PC-3 (cell line): ENCODE measurements at regions not wholly inside any gene's neighbourhood (a gene's known extent, or its start where the extent isn't known, plus 50 kb on each side); places are given as distances from the start of the nearest gene placed in this dataset.

Source experiments
- ATAC-seq: fragments of 200-7000 bp; cut with Tn5 transposase; 2 replicates; pipeline ENCODE4 v1.9.1; 2020; ENCODE audit warnings: mild to moderate bottlenecking, moderate library complexity
- BruUV-seq: library from RNA; stranded (reverse); fragments of 400-500 nt; replicated peaks from 2 replicates; lab custom pipeline; 2021; lab: Mats Ljungman, UMichigan
- CTCF ChIA-PET: fragments of 300-600 bp; sonication (Branson Sonifier 250); formaldehyde crosslinking; loops from one replicate; lab custom pipeline; 2022; ENCODE audit warnings: antibody characterized with exemption; lab: Charles Lee
- POLR2A ChIA-PET: fragments of 300-600 bp; sonication (Branson Sonifier 250); formaldehyde crosslinking; loops from one replicate; lab custom pipeline; 2022; ENCODE audit warnings: antibody characterized with exemption; ENCODE audit not compliant: unreplicated experiment; lab: Charles Lee
- DNase-seq: peaks from one replicate; pipeline ENCODE4 v3.0.0-alpha.2; 2015
- H2AFZ ChIP-seq: fragments of 300-600 bp; sonication (generic); 2 replicates; pipeline ENCODE4 v1.6.0; 2016; ENCODE audit warnings: antibody characterized with exemption, low read length
- H3F3A ChIP-seq: fragments of 300-600 bp; sonication (generic); one replicate; pipeline ENCODE4 v1.6.0; 2017; ENCODE audit warnings: antibody characterized with exemption, low read length, control low read depth, mild to moderate bottlenecking; ENCODE audit not compliant: unreplicated experiment
- H3K27ac ChIP-seq: fragments of 300-600 bp; sonication (generic); 2 replicates; pipeline ENCODE4 v1.5.1; 2016; ENCODE audit warnings: mild to moderate bottlenecking, low read length
- H3K27me3 ChIP-seq: fragments of 300-600 bp; sonication (generic); 2 replicates; pipeline ENCODE4 v1.6.1; 2016; ENCODE audit warnings: low read length, mixed read lengths
- H3K36me3 ChIP-seq: fragments of 300-600 bp; sonication (generic); 2 replicates; pipeline ENCODE4 v1.6.1; 2016; ENCODE audit warnings: low read depth, mixed run types, low read length, mixed read lengths
- H3K4me1 ChIP-seq: fragments of 300-600 bp; sonication (generic); 2 replicates; pipeline ENCODE4 v1.5.1; 2016; ENCODE audit warnings: low read length; ENCODE audit not compliant: insufficient read depth
- H3K4me2 ChIP-seq: fragments of 300-600 bp; sonication (generic); 2 replicates; pipeline ENCODE4 v1.6.0; 2016; ENCODE audit warnings: low read length
- H3K4me3 ChIP-seq: fragments of 300-600 bp; sonication (generic); 2 replicates; pipeline ENCODE4 v1.5.1; 2016; ENCODE audit warnings: mild to moderate bottlenecking, low read length, mixed read lengths
- H3K79me2 ChIP-seq: fragments of 300-600 bp; sonication (generic); 2 replicates; pipeline ENCODE4 v1.6.1; 2017; ENCODE audit warnings: low read length, mixed read lengths
- H3K9ac ChIP-seq: fragments of 300-600 bp; sonication (generic); 2 replicates; pipeline ENCODE4 v1.6.0; 2016; ENCODE audit warnings: mild to moderate bottlenecking, low read length
- H3K9me2 ChIP-seq: fragments of 300-600 bp; sonication (generic); replicated peaks from 2 replicates; pipeline ENCODE4 v1.6.1; 2016; ENCODE audit warnings: mixed run types, low read length, mixed read lengths
- H3K9me3 ChIP-seq: fragments of 300-600 bp; sonication (generic); 2 replicates; pipeline ENCODE4 v1.6.1; 2016; ENCODE audit warnings: low read length, mixed read lengths
- H4K20me1 ChIP-seq: fragments of 300-600 bp; sonication (generic); 2 replicates; pipeline ENCODE4 v1.6.1; 2016; ENCODE audit warnings: low read length, mixed read lengths
- CTCF ChIP-seq: fragments of 300-600 bp; sonication (generic); conservative IDR thresholded peaks from 2 replicates; pipeline ENCODE4 v1.5.1; 2017; ENCODE audit warnings: antibody characterized with exemption, low read depth, mild to moderate bottlenecking, low read length
- EZH2 ChIP-seq: fragments of 300-600 bp; sonication (generic); IDR thresholded peaks from one replicate; pipeline ENCODE4 v1.6.1; 2017; ENCODE audit warnings: antibody characterized with exemption, mild to moderate bottlenecking, low read length; ENCODE audit not compliant: unreplicated experiment
- EZH2phosphoT487 ChIP-seq: fragments of 300-600 bp; sonication (generic); IDR thresholded peaks from 2 replicates; pipeline ENCODE4 v1.6.1; 2018; ENCODE audit warnings: mild to moderate bottlenecking, antibody characterized with exemption, low read length, borderline replicate concordance
- intact Hi-C: fragments of 100-400 bp; cut with micrococcal nuclease; formaldehyde crosslinking; loops from 2 replicates; pipeline ENCODE4 v1.9.0; 2023

- H3K79me2 ChIP-seq: no peaks in the 10 kb centered on the region
- H3K9me2 ChIP-seq: no peaks in the 10 kb centered on the region
- no peak for ATAC-seq
- H3K27ac ChIP-seq: no peak overlapping the region
- no peak overlapping the region for H3K9ac ChIP-seq
- H3K4me3 ChIP-seq: no peak overlapping the region
- H3K4me2 ChIP-seq: no peak overlapping the region
- ChIA-PET CTCF (no interaction called here), POLR2A (interaction anchor here (0.7 kb wide), 1 partner anchor 20 kb away, joined by 4 read pairs; no protein-coding TSS in a partner anchor)
- no peaks in the 10 kb centered on the region for H3F3A ChIP-seq
- BruUV-seq: no TSS peak
- no peaks in the 10 kb centered on the region for H3K27me3 ChIP-seq
- peaks cover 4% of the 10 kb centered on the region; the same call in 1 of the 2 replicates for H3K9me3 ChIP-seq
- H3K36me3 ChIP-seq: no peaks in the 10 kb centered on the region
- intact Hi-C loops: no loop called here
- DNase-seq: no peak
- no peak overlapping the region for H2AFZ ChIP-seq
- TF ChIP-seq EZH2phosphoT487 (no peak), EZH2 (no peak), CTCF (no peak)
- H4K20me1 ChIP-seq: no peaks in the 10 kb centered on the region
- H3K4me1 ChIP-seq: no peaks in the 10 kb centered on the region
Measured at GRCh38 chr12:118853634-118854033, 127.7 kb upstream of the SRRM4 start.

GRCh38 chr12:118855858-118856257 is 125.5 kb upstream of the SRRM4 start:
- ChIA-PET POLR2A (no interaction called here), CTCF (no interaction called here)
- Histone ChIP-seq H3K4me3 (no peak overlapping the region), H2AFZ (no peak overlapping the region), H3K27me3 (no peaks in the 10 kb centered on the region), H3K27ac (no peak overlapping the region), H3K9ac (no peak overlapping the region), H3F3A (no peaks in the 10 kb centered on the region), H3K4me2 (no peak overlapping the region), H3K9me3 (peaks cover 4% of the 10 kb centered on the region; the same call in 1 of the 2 replicates), H3K4me1 (no peaks in the 10 kb centered on the region), H3K9me2 (no peaks in the 10 kb centered on the region), H4K20me1 (no peaks in the 10 kb centered on the region), H3K36me3 (no peaks in the 10 kb centered on the region), H3K79me2 (no peaks in the 10 kb centered on the region)
- no TSS peak for BruUV-seq
- TF ChIP-seq EZH2 (no peak), EZH2phosphoT487 (no peak), CTCF (no peak)
- DNase-seq (no peak), ATAC-seq (no peak)
- intact Hi-C loops: no loop called here

GRCh38 chr12:118866346-118866745 is 115.0 kb upstream of the SRRM4 start:
- BruUV-seq: no TSS peak
- Histone ChIP-seq H2AFZ (no peak overlapping the region), H3K4me2 (no peak overlapping the region), H3F3A (no peaks in the 10 kb centered on the region), H4K20me1 (no peaks in the 10 kb centered on the region), H3K27me3 (peaks cover 13% of the 10 kb centered on the region; the same call in 1 of the 2 replicates), H3K36me3 (no peaks in the 10 kb centered on the region), H3K4me3 (no peak overlapping the region), H3K9ac (no peak overlapping the region), H3K4me1 (no peaks in the 10 kb centered on the region), H3K27ac (no peak overlapping the region), H3K9me2 (no peaks in the 10 kb centered on the region), H3K79me2 (no peaks in the 10 kb centered on the region), H3K9me3 (no peaks in the 10 kb centered on the region)
- ChIA-PET CTCF (no interaction called here), POLR2A (no interaction called here)
- DNase-seq (peak; percentile 30), ATAC-seq (no peak)
- TF ChIP-seq EZH2phosphoT487 (no peak), CTCF (no peak), EZH2 (no peak)
- intact Hi-C loops: no loop called here
